DND-41 (cell line): ENCODE measurements at regions not wholly inside any gene's neighbourhood (a gene's known extent, or its start where the extent isn't known, plus 50 kb on each side); places are given as distances from the start of the nearest gene placed in this dataset.

Experiments
- ATAC-seq: fragments of 200-7000 bp; cut with Tn5 transposase; 3 replicates; pipeline ENCODE4 v1.9.1; 2021; ENCODE audit warnings: low read depth; ENCODE audit not compliant: insufficient read depth
- DNase-seq: peaks from one replicate; pipeline ENCODE4 v3.0.0-alpha.2; 2020
- H2AFZ ChIP-seq: 2 replicates; pipeline ENCODE4 v1.6.0; 2012; ENCODE audit warnings: low read depth, low read length
- H3K27ac ChIP-seq: 2 replicates; pipeline ENCODE4 v1.5.1; 2012; ENCODE audit warnings: low read length, inconsistent platforms
- H3K27me3 ChIP-seq: fragments of 200-600 bp; sonication (generic); 2 replicates; pipeline ENCODE4 v1.6.0; 2012; ENCODE audit warnings: low read length, mild to moderate bottlenecking, inconsistent platforms; ENCODE audit not compliant: insufficient read depth, poor library complexity
- H3K36me3 ChIP-seq: 2 replicates; pipeline ENCODE4 v1.5.1; 2012; ENCODE audit warnings: low read length, inconsistent platforms; ENCODE audit not compliant: insufficient read depth
- H3K4me1 ChIP-seq: 2 replicates; pipeline ENCODE4 v1.5.1; 2012; ENCODE audit warnings: mild to moderate bottlenecking, low read length; ENCODE audit not compliant: insufficient read depth
- H3K4me2 ChIP-seq: 2 replicates; pipeline ENCODE4 v1.6.0; 2012; ENCODE audit warnings: mild to moderate bottlenecking, moderate library complexity, low read length, inconsistent platforms; ENCODE audit not compliant: insufficient read depth
- H3K4me3 ChIP-seq, 2 experiments: fragments of 200-600 bp in 1 of 2; shearing (Covaris generic) in 1 of 2; 2 replicates each; pipeline ENCODE4 v1.5.1; 2012 to 2016; ENCODE audit warnings: inconsistent platforms in 2 of 2, low read length in 2 of 2, mild to moderate bottlenecking in 2 of 2, low read depth in 1 of 2, moderate library complexity in 1 of 2
- H3K79me2 ChIP-seq: 2 replicates; pipeline ENCODE4 v1.6.0; 2012; ENCODE audit warnings: low read length, inconsistent platforms; ENCODE audit not compliant: insufficient read depth
- H3K9ac ChIP-seq: 2 replicates; pipeline ENCODE4 v1.6.0; 2012; ENCODE audit warnings: low read depth, mild to moderate bottlenecking, inconsistent platforms, low read length, moderate library complexity
- H3K9me3 ChIP-seq: 2 replicates; pipeline ENCODE4 v1.5.1; 2012; ENCODE audit warnings: low read length, moderate library complexity, mild to moderate bottlenecking, inconsistent platforms; ENCODE audit not compliant: insufficient read depth, severe bottlenecking
- H4K20me1 ChIP-seq: 2 replicates; pipeline ENCODE4 v1.6.0; 2012; ENCODE audit warnings: low read length; ENCODE audit not compliant: insufficient read depth
- CTCF ChIP-seq: IDR thresholded peaks from 2 replicates; pipeline ENCODE4 v1.5.1; 2012; ENCODE audit warnings: borderline replicate concordance, low read length, moderate library complexity, mild to moderate bottlenecking; ENCODE audit not compliant: poor library complexity, severe bottlenecking; ENCODE audit errors: extremely low read depth
- EZH2 ChIP-seq: IDR thresholded peaks from 3 replicates; pipeline ENCODE4 v1.6.1; 2012; ENCODE audit warnings: borderline replicate concordance, low read depth, mild to moderate bottlenecking, moderate library complexity, low read length, inconsistent platforms; ENCODE audit not compliant: severe bottlenecking

GRCh38 chr6:12596731-12597130 lies 119.8 kb upstream of the PHACTR1 start:
- DNase-seq: no peak
- ATAC-seq: no peak
- TF ChIP-seq CTCF: no peak
- no peak for TF ChIP-seq EZH2
- H3K27me3 ChIP-seq: no peaks in the 10 kb centered on the region
- no peaks in the 10 kb centered on the region for H3K4me1 ChIP-seq
- no peak overlapping the region for H3K9ac ChIP-seq
- H4K20me1 ChIP-seq: no peaks in the 10 kb centered on the region
- no peaks in the 10 kb centered on the region for H3K36me3 ChIP-seq
- H3K27ac ChIP-seq: no peak overlapping the region
- H2AFZ ChIP-seq: no peak overlapping the region
- no peak overlapping the region for H3K4me3 ChIP-seq
- no peaks in the 10 kb centered on the region for H3K9me3 ChIP-seq
- no peak overlapping the region for H3K4me2 ChIP-seq
- no peaks in the 10 kb centered on the region for H3K79me2 ChIP-seq

GRCh38 chr6:12598919-12599318 lies 117.6 kb upstream of the PHACTR1 start:
- Histone ChIP-seq H4K20me1 (no peaks in the 10 kb centered on the region), H3K4me2 (no peak overlapping the region), H3K79me2 (no peaks in the 10 kb centered on the region), H3K27me3 (no peaks in the 10 kb centered on the region), H3K36me3 (no peaks in the 10 kb centered on the region), H3K9ac (no peak overlapping the region), H3K4me3 (no peak overlapping the region), H3K4me1 (no peaks in the 10 kb centered on the region), H3K9me3 (no peaks in the 10 kb centered on the region), H2AFZ (no peak overlapping the region), H3K27ac (no peak overlapping the region)
- DNase-seq (no peak), ATAC-seq (no peak)
- no peak for TF ChIP-seq EZH2
- no peak for TF ChIP-seq CTCF

- H3K79me2 ChIP-seq: no peaks in the 10 kb centered on the region
- TF ChIP-seq CTCF: no peak
- TF ChIP-seq EZH2: no peak
- no peaks in the 10 kb centered on the region for H3K9me3 ChIP-seq
- H3K9ac ChIP-seq: no peak overlapping the region
- H3K4me1 ChIP-seq: no peaks in the 10 kb centered on the region
- H3K27ac ChIP-seq: no peak overlapping the region
- no peak for DNase-seq
- no peaks in the 10 kb centered on the region for H4K20me1 ChIP-seq
- no peak overlapping the region for H3K4me2 ChIP-seq
- H3K27me3 ChIP-seq: no peaks in the 10 kb centered on the region
- no peak overlapping the region for H2AFZ ChIP-seq
- H3K36me3 ChIP-seq: no peaks in the 10 kb centered on the region
- ATAC-seq: no peak
- no peak overlapping the region for H3K4me3 ChIP-seq
Measured at GRCh38 chr6:12601881-12602280, 114.7 kb upstream of the PHACTR1 start.

- Histone ChIP-seq H3K9ac (no peak overlapping the region), H3K27me3 (no peaks in the 10 kb centered on the region), H3K4me3 (no peak overlapping the region), H2AFZ (no peak overlapping the region), H3K27ac (no peak overlapping the region), H3K79me2 (no peaks in the 10 kb centered on the region), H4K20me1 (no peaks in the 10 kb centered on the region), H3K9me3 (no peaks in the 10 kb centered on the region), H3K4me1 (no peaks in the 10 kb centered on the region), H3K4me2 (no peak overlapping the region), H3K36me3 (no peaks in the 10 kb centered on the region)
- no peak for TF ChIP-seq EZH2
- no peak for TF ChIP-seq CTCF
- ATAC-seq (no peak), DNase-seq (no peak)
Measured at GRCh38 chr6:12602342-12602741, 114.2 kb upstream of the PHACTR1 start.
